Activated B cell treated with CpG ODN at 0.5 μM for 24 hours (primary cell): ENCODE measurements at regions not wholly inside any gene's neighbourhood (a gene's known extent, or its start where the extent isn't known, plus 50 kb on each side); places are given as distances from the start of the nearest gene placed in this dataset.
"Not testable (repeated sequence)": the region's sequence is repeated elsewhere in the genome, so short reads cannot be mapped to it uniquely, and the experiment has no call there.

Source experiments
- ATAC-seq: fragments of 200-7000 bp; cut with Tn5 transposase; one replicate; pipeline ENCODE4 v1.10.0; 2021; ENCODE audit warnings: low read depth, mild to moderate bottlenecking, moderate library complexity
- CTCF ChIA-PET: fragments of 350-600 bp; sonication (Branson Sonifier 250); formaldehyde crosslinking; loops from one replicate; lab custom pipeline; 2021; ENCODE audit warnings: antibody characterized with exemption; lab: Charles Lee
- POLR2A ChIA-PET: fragments of 350-600 bp; sonication (Branson Sonifier 250); formaldehyde crosslinking; loops from one replicate; lab custom pipeline; 2021; ENCODE audit warnings: antibody characterized with exemption; lab: Charles Lee
- DNase-seq: peaks from one replicate; pipeline ENCODE4 v3.0.0; 2022
- H3K27ac Mint-ChIP-seq: one replicate; pipeline ENCODE4 v1.8.0; 2020; ENCODE audit warnings: mixed read lengths
- H3K27me3 Mint-ChIP-seq: one replicate; pipeline ENCODE4 v1.8.0; 2021; ENCODE audit warnings: mixed read lengths
- H3K36me3 Mint-ChIP-seq: one replicate; pipeline ENCODE4 v1.8.0; 2021; ENCODE audit warnings: low read depth, mixed read lengths
- H3K4me1 Mint-ChIP-seq: one replicate; pipeline ENCODE4 v1.8.0; 2021; ENCODE audit warnings: mixed read lengths
- H3K4me3 Mint-ChIP-seq: one replicate; pipeline ENCODE4 v1.8.0; 2020; ENCODE audit warnings: mild to moderate bottlenecking, mixed read lengths
- H3K9me3 Mint-ChIP-seq: one replicate; pipeline ENCODE4 v1.8.0; 2020; ENCODE audit warnings: mixed read lengths
- intact Hi-C: fragments of 100-400 bp; cut with micrococcal nuclease; formaldehyde crosslinking; loops from one replicate; pipeline ENCODE4 v1.15.1; 2024
- TF ChIP-seq, protein P1 (sequence below): fragments of 200-600 bp; IDR thresholded peaks from one replicate; pipeline ENCODE4 v1.8.0; 2022; ENCODE audit warnings: antibody characterized with exemption, mild to moderate bottlenecking

DNA sequence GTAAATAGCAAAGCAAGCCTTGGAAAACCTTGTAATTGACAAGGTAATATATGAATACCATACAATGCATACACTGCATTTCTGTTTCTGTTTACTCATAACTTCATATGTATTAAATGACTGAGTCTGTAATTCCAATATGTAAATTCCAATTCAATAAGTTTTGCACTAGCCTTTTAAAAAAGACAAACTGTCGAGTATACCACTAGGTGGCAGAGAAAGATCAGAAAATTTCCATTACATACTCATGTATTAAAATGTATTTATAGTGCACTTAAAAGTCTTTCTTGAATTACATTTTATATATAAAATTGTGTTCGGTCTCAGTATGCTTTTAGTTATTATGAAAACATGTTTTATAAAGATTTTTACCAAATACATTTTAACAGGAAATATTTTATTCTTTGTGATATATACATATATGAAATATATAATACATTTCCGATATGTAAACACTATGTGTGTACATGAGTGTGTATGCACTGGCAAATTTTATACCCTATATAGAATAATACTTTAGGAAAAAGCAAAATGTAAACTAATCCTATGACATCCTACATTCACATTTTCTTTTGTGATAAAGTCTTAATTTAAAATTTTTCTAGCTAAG lies 216.8 kb downstream of the VGLL3 start:
- no peaks in the 10 kb centered on the region for H3K4me1 Mint-ChIP-seq
- CTCF ChIA-PET, result interaction anchor here (0.6 kb wide), 1 partner anchor 845 kb away, joined by 4 read pairs; no protein-coding TSS in a partner anchor
- POLR2A ChIA-PET, result no interaction called here
- TF ChIP-seq, protein P1, sequence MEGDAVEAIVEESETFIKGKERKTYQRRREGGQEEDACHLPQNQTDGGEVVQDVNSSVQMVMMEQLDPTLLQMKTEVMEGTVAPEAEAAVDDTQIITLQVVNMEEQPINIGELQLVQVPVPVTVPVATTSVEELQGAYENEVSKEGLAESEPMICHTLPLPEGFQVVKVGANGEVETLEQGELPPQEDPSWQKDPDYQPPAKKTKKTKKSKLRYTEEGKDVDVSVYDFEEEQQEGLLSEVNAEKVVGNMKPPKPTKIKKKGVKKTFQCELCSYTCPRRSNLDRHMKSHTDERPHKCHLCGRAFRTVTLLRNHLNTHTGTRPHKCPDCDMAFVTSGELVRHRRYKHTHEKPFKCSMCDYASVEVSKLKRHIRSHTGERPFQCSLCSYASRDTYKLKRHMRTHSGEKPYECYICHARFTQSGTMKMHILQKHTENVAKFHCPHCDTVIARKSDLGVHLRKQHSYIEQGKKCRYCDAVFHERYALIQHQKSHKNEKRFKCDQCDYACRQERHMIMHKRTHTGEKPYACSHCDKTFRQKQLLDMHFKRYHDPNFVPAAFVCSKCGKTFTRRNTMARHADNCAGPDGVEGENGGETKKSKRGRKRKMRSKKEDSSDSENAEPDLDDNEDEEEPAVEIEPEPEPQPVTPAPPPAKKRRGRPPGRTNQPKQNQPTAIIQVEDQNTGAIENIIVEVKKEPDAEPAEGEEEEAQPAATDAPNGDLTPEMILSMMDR, result no peak
- ATAC-seq (no peak), DNase-seq (no peak)
- H3K36me3 Mint-ChIP-seq, result no peaks in the 10 kb centered on the region
- H3K27me3 Mint-ChIP-seq, result no peaks in the 10 kb centered on the region
- H3K27ac Mint-ChIP-seq, result no peak overlapping the region
- H3K4me3 Mint-ChIP-seq, result no peak overlapping the region
- H3K9me3 Mint-ChIP-seq, result no peaks in the 10 kb centered on the region
- intact Hi-C loops, result loop anchor here (1.0 kb wide), 1 partner anchor 394 kb away; no protein-coding TSS in a partner anchor

DNA sequence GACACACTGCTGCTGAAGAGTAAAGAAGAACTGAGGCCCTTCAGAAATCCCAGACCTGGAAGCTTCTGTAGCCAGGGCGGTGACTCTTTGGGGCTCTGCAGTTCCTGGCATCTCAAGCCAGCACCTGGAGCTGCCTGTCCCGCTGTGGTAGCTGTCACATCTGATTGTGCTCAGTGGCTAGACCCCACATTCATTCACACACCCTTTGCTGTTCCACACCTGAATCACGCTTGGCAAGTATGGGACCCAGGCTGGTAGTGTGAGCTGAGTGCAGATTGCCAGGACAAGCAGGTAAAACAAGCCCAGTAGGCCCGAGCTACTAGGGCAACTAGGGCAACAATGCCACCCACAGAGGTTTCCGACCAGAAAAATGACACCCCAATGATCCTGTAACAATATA lies 218.2 kb downstream of the VGLL3 start:
- H3K4me3 Mint-ChIP-seq, result no peak overlapping the region
- no peaks in the 10 kb centered on the region for H3K36me3 Mint-ChIP-seq
- CTCF ChIA-PET, result no interaction called here
- DNase-seq (no peak), ATAC-seq (no peak)
- intact Hi-C loops, result no loop called here
- H3K4me1 Mint-ChIP-seq, result no peaks in the 10 kb centered on the region
- no peaks in the 10 kb centered on the region for H3K9me3 Mint-ChIP-seq
- no peaks in the 10 kb centered on the region for H3K27me3 Mint-ChIP-seq
- no peak overlapping the region for H3K27ac Mint-ChIP-seq
- TF ChIP-seq, protein P1, result no peak
- POLR2A ChIA-PET, result no interaction called here

DNA sequence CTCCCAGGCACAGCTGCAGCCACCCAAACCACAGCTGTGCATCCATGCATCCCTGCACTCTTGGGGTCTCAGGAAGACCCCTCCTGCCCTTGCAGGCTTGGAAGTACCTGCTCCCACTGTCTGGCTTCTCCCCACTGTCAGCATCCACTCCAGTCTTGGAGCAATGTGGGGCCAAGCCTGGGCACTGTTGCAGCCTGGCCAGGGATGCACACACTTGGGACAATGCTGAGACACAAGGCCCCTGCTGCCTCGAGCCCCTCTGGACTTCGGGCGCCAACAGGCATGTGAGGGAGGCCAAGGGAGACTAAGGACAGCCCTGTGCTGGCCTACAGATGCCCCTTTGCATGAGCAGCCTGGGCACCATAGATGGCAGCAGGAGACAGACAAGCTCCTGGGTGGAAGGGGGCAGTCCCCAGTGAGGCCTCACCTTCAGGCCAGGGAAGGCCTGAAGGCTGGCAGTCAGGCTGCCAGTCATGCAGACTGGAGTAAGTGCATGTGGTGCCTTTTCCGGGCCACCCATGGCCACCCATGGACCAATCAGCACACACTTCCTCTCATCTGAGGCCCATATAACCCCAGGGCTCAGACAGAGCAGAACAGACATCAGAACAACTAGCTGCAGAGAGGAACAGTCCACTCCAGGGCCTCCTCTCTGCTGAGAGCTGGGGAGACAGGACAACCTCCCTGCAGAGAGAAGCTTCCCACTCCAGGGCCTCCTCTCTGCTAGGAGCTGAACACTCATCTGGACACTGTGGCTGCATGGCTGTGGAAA lies 219.0 kb downstream of the VGLL3 start:
- Mint-ChIP-seq H3K4me1 (no peaks in the 10 kb centered on the region), H3K27ac (no peak overlapping the region), H3K4me3 (no peak overlapping the region), H3K36me3 (no peaks in the 10 kb centered on the region), H3K9me3 (no peaks in the 10 kb centered on the region), H3K27me3 (no peaks in the 10 kb centered on the region)
- POLR2A ChIA-PET, result no interaction called here
- intact Hi-C loops, result no loop called here
- ATAC-seq (no peak), DNase-seq (no peak)
- TF ChIP-seq, protein P1, result no peak
- CTCF ChIA-PET, result no interaction called here

DNA sequence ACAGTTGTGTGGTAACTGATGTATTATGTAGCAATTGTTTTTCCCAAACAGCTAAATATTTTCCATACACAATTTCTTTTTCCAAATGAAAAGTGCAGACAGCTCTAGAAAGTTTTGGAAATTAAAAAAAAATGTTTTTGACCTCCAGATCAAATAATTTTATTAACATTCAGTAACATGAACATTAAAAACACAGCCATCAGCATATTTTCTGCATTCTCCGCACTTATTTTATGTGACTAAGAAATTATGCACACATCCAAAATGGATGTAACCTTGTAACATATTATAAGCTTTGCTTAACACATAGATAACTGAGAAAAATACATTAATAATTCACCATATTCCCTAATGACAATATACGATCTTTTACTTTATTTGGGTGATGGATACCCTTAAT lies 224.6 kb downstream of the VGLL3 start:
- TF ChIP-seq, protein P1, result no peak
- intact Hi-C loops, result no loop called here
- no peak for DNase-seq
- POLR2A ChIA-PET, result no interaction called here
- H3K36me3 Mint-ChIP-seq, result no peaks in the 10 kb centered on the region
- no peaks in the 10 kb centered on the region for H3K27me3 Mint-ChIP-seq
- H3K4me3 Mint-ChIP-seq, result no peak overlapping the region
- H3K9me3 Mint-ChIP-seq, result no peaks in the 10 kb centered on the region
- CTCF ChIA-PET, result no interaction called here
- H3K27ac Mint-ChIP-seq, result no peak overlapping the region
- no peak for ATAC-seq
- H3K4me1 Mint-ChIP-seq, result no peaks in the 10 kb centered on the region

DNA sequence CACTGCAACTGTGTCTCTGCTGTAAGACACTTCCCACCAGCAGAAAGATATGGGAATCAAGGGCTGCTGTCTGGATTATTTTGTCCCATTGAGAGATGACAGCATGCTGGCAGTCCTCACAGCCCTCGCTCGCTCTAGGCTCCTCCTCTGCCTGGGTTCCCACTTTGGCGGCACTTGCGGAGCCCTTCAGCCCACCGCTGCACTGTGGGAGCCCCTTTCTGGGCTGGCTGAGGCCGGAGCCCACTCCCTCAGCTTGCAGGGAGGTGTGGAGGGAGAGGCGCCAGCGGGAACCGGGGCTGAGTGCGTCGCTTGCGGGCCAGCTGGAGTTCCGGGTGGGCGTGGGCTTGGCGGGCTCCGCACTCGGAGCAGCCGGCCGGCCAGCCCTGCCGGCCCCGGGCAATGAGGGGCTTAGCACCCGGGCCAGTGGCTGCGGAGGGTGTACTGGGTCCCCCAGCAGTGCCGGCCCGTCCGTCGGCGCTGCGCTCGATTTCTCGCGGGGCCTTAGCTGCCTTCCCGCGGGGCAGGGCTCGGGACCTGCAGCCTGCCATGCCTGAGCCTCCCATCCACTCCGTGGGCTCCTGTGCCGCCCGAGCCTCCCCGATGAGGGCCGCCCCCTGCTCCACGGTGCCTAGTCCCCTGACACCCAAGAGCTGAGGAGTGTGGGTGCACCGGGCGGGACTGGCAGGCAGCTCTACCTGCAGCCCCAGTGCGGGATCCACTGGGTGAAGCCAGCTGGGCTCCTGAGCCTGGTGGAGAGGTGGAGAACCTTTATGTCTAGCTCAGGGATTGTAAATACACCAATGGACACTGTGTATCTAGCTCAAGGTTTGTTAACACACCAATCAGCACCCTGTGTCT lies 233.4 kb downstream of the VGLL3 start:
- CTCF ChIA-PET, POLR2A ChIA-PET, H3K27me3 Mint-ChIP-seq, H3K36me3 Mint-ChIP-seq, H3K4me1 Mint-ChIP-seq, H3K27ac Mint-ChIP-seq, ATAC-seq, H3K9me3 Mint-ChIP-seq, DNase-seq, H3K4me3 Mint-ChIP-seq: not testable (repeated sequence)
- intact Hi-C loops, result loop anchor here (10.0 kb wide), 1 partner anchor 63 kb away; no protein-coding TSS in a partner anchor
